GM19351 (cell line): ENCODE measurements at regions not wholly inside any gene's neighbourhood (a gene's known extent, or its start where the extent isn't known, plus 50 kb on each side); places are given as distances from the start of the nearest gene placed in this dataset.

Experiments used
- ATAC-seq: cut with Tn5 transposase; IDR thresholded peaks from one replicate; pipeline ENCODE4 v1.9.1; 2021; ENCODE audit warnings: mild to moderate bottlenecking, moderate library complexity; ENCODE audit not compliant: unreplicated experiment

- no peak for ATAC-seq
Measured at GRCh38 chr6:139871803-139872510, 497.5 kb upstream of the CITED2 start.

- ATAC-seq = no peak
Measured at GRCh38 chr6:139871165-139871710, 496.8 kb upstream of the CITED2 start.

GRCh38 chr6:139868576-139868975, 494.1 kb upstream of the CITED2 start:
- no peak for ATAC-seq

- no peak for ATAC-seq
Measured at GRCh38 chr6:139863964-139864363, 489.5 kb upstream of the CITED2 start.

GRCh38 chr6:139863346-139863745, 488.9 kb upstream of the CITED2 start:
- ATAC-seq = no peak

- no peak for ATAC-seq
Measured at GRCh38 chr6:139862311-139862710, 487.9 kb upstream of the CITED2 start.

GRCh38 chr6:139860203-139860602, 485.8 kb upstream of the CITED2 start:
- no peak for ATAC-seq

GRCh38 chr6:139858429-139858828, 484.0 kb upstream of the CITED2 start:
- no peak for ATAC-seq

GRCh38 chr6:139857143-139857542, 482.7 kb upstream of the CITED2 start:
- no peak for ATAC-seq

- ATAC-seq = no peak
Measured at GRCh38 chr6:139856562-139856961, 482.1 kb upstream of the CITED2 start.

GRCh38 chr6:139855671-139856311, 481.3 kb upstream of the CITED2 start:
- ATAC-seq = no peak

GRCh38 chr6:139853302-139853992, 479.0 kb upstream of the CITED2 start:
- no peak for ATAC-seq

- no peak for ATAC-seq
Measured at GRCh38 chr6:139852488-139853140, 478.2 kb upstream of the CITED2 start.

GRCh38 chr6:139852067-139852466, 477.6 kb upstream of the CITED2 start:
- ATAC-seq = no peak

GRCh38 chr6:139851206-139851605, 476.8 kb upstream of the CITED2 start:
- ATAC-seq = no peak

GRCh38 chr6:139850512-139850911, 476.1 kb upstream of the CITED2 start:
- no peak for ATAC-seq

GRCh38 chr6:139847457-139847813, 473.0 kb upstream of the CITED2 start:
- no peak for ATAC-seq

- no peak for ATAC-seq
Measured at GRCh38 chr6:139846538-139847456, 472.3 kb upstream of the CITED2 start.

GRCh38 chr6:139844907-139845306, 470.5 kb upstream of the CITED2 start:
- no peak for ATAC-seq

GRCh38 chr6:139841794-139842215, 467.4 kb upstream of the CITED2 start:
- peak; percentile 82 for ATAC-seq
